Trophoblast cell (in vitro differentiated cells and primary cell): ENCODE measurements at regions not wholly inside any gene's neighbourhood (a gene's known extent, or its start where the extent isn't known, plus 50 kb on each side); places are given as distances from the start of the nearest gene placed in this dataset.

Experiments
- DNase-seq, 2 donors: peaks; one replicate each; pipeline ENCODE4 v3.0.0-alpha.2; 2016
- H2AFZ ChIP-seq: 2 replicates; pipeline ENCODE4 v1.6.1; 2013; ENCODE audit warnings: low read length, moderate library complexity, mild to moderate bottlenecking; ENCODE audit not compliant: insufficient read depth, poor library complexity
- H2AK5ac ChIP-seq: 2 replicates; pipeline ENCODE4 v1.6.1; 2013; ENCODE audit warnings: mild to moderate bottlenecking, low read length
- H2BK120ac ChIP-seq: 2 replicates; pipeline ENCODE4 v1.6.1; 2013; ENCODE audit warnings: low read length, mild to moderate bottlenecking, moderate library complexity; ENCODE audit not compliant: insufficient read depth, poor library complexity
- H2BK12ac ChIP-seq: 2 replicates; pipeline ENCODE4 v1.6.1; 2013; ENCODE audit warnings: mild to moderate bottlenecking, low read length, moderate library complexity
- H2BK5ac ChIP-seq: 2 replicates; pipeline ENCODE4 v1.6.1; 2013; ENCODE audit warnings: low read length, low read depth, moderate library complexity, mild to moderate bottlenecking; ENCODE audit not compliant: poor library complexity
- H3K14ac ChIP-seq: 2 replicates; pipeline ENCODE4 v1.6.1; 2013; ENCODE audit warnings: mild to moderate bottlenecking, low read length
- H3K18ac ChIP-seq: 2 replicates; pipeline ENCODE4 v1.6.1; 2013; ENCODE audit warnings: mild to moderate bottlenecking, low read length
- H3K23ac ChIP-seq: 2 replicates; pipeline ENCODE4 v1.6.1; 2013; ENCODE audit warnings: low read length
- H3K27ac ChIP-seq: 2 replicates; pipeline ENCODE4 v1.5.1; 2013; ENCODE audit warnings: low read depth, mild to moderate bottlenecking, inconsistent platforms, low read length, moderate library complexity
- H3K27me3 ChIP-seq: 2 replicates; pipeline ENCODE4 v1.6.1; 2013; ENCODE audit warnings: inconsistent platforms, mild to moderate bottlenecking, low read length, moderate library complexity; ENCODE audit not compliant: insufficient read depth
- H3K36me3 ChIP-seq, 2 experiments: 1 replicate in 1 of 2; 2 replicates in 1 of 2; pipeline ENCODE4 v1.6.1; 2013; ENCODE audit warnings: low read length in 2 of 2, mild to moderate bottlenecking in 2 of 2, moderate library complexity in 1 of 2; ENCODE audit not compliant: insufficient read depth in 2 of 2, control insufficient read depth in 1 of 2
- H3K4ac ChIP-seq: 2 replicates; pipeline ENCODE4 v1.6.1; 2013; ENCODE audit warnings: low read depth, mild to moderate bottlenecking, low read length, moderate library complexity
- H3K4me1 ChIP-seq, 2 experiments: 1 replicate in 1 of 2; 2 replicates in 1 of 2; pipeline ENCODE4 v1.6.1; 2013; ENCODE audit warnings: low read length in 2 of 2, mild to moderate bottlenecking in 2 of 2, moderate library complexity in 1 of 2; ENCODE audit not compliant: insufficient read depth in 2 of 2, control insufficient read depth in 1 of 2
- H3K4me2 ChIP-seq: 2 replicates; pipeline ENCODE4 v1.6.1; 2013; ENCODE audit warnings: inconsistent platforms, mild to moderate bottlenecking, low read length, moderate library complexity
- H3K4me3 ChIP-seq: 2 replicates; pipeline ENCODE4 v1.5.1; 2013; ENCODE audit warnings: mild to moderate bottlenecking, low read depth, low read length, inconsistent platforms
- H3K79me1 ChIP-seq: one replicate; pipeline ENCODE4 v1.6.1; 2013; ENCODE audit warnings: low read length
- H3K79me2 ChIP-seq: 2 replicates; pipeline ENCODE4 v1.6.1; 2013; ENCODE audit warnings: low read length, mild to moderate bottlenecking; ENCODE audit not compliant: control insufficient read depth, insufficient read depth, poor library complexity
- H3K9ac ChIP-seq: 2 replicates; pipeline ENCODE4 v1.6.1; 2013; ENCODE audit warnings: mild to moderate bottlenecking, low read length
- H3K9me3 ChIP-seq: 2 replicates; pipeline ENCODE4 v1.6.1; 2013; ENCODE audit warnings: low read depth, mild to moderate bottlenecking, control low read depth, inconsistent platforms, low read length; ENCODE audit not compliant: insufficient read depth
- H4K12ac ChIP-seq: 2 replicates; pipeline ENCODE4 v1.6.1; 2013; ENCODE audit warnings: low read depth, mild to moderate bottlenecking, low read length, moderate library complexity
- H4K8ac ChIP-seq: 2 replicates; pipeline ENCODE4 v1.6.1; 2013; ENCODE audit warnings: low read depth, mild to moderate bottlenecking, low read length, moderate library complexity
- H4K91ac ChIP-seq: one replicate; pipeline ENCODE4 v1.6.1; 2013; ENCODE audit warnings: low read depth, mild to moderate bottlenecking, low read length, moderate library complexity
- WGBS: extraction: QIAGEN DNeasy Blood & Tissue Kit; methylation state at CpG from one replicate; pipeline ENCODE4 v1.1.7; 2013; ENCODE audit warnings: missing lambda C conversion rate; ENCODE audit not compliant: insufficient read length, insufficient coverage; ENCODE audit errors: extremely low coverage; 5-methylcytosine and 5-hydroxymethylcytosine counted together

DNA sequence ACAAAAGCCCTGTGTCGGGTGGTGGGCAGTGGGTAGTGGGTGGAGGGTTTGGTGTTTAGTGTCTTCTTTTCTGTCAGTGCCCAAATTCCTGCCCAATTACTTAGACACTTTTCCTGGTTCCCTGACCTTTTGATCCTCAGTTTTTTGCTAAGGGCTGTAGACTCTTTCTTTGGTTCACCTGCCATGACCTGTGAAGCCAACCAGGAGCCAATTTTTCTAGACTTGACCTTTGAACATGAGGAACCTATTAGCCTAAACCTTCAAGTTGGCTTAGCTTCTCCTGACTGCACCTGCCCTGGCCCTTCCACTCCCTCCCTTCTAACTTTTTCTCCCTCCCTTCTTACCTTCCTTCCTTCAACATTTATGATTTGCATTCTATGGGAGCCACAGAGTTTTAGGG, 94.5 kb downstream of the MID1IP1 start:
- Histone ChIP-seq H3K9me3 (no peaks in the 10 kb centered on the region), H2BK12ac (no peak overlapping the region), H3K4me2 (no peak overlapping the region), H3K27me3 (no peaks in the 10 kb centered on the region), H3K18ac (no peak overlapping the region), H3K27ac (no peak overlapping the region), H3K79me1 (no peaks in the 10 kb centered on the region), H3K4ac (no peak overlapping the region), H2BK5ac (no peak overlapping the region), H3K23ac (no peak overlapping the region), H4K8ac (no peak overlapping the region), H3K4me1 (peaks cover 0 to 4% of the 10 kb centered on the region in 2 experiments), H3K79me2 (no peaks in the 10 kb centered on the region), H4K91ac (no peak overlapping the region), H3K36me3 (no peaks in the 10 kb centered on the region), H2AK5ac (no peak overlapping the region), H2AFZ (no peak overlapping the region), H4K12ac (no peak overlapping the region), H2BK120ac (no peak overlapping the region), H3K14ac (no peak overlapping the region), H3K9ac (no peak overlapping the region), H3K4me3 (no peak overlapping the region)
- DNase-seq, result no peak
- no CpG with 5 or more reads among the region's 1 CpG for WGBS

DNA sequence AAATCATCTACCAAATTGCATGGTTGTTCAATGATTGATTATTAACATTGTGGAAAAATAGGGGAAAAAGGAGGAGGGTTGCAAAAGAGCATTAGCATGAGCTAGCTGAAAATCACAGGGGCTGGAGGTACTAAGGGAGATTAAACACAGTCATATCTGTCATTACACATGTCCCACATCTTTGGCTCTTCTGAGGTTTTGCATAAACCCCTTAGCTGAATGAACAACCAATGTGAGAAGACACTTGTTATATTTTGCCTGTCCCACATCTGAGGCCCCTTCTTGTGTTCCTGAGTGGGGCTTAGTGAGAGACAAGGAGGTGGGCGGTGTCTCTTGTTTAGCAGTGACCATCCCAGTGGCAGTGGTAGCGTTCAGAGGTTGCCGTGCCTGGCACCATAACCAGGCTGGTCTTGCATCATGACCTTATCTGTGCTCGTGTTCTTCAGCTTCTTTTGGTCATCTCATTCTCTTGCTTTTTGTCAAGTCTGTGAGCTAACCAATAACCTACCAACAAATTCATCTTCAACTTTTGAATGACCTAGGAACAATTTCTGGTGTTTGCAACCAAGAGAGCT, 95.6 kb downstream of the MID1IP1 start:
- Histone ChIP-seq H2BK12ac (no peak overlapping the region), H2AFZ (no peak overlapping the region), H2BK5ac (no peak overlapping the region), H3K36me3 (no peaks in the 10 kb centered on the region), H4K12ac (no peak overlapping the region), H3K14ac (no peak overlapping the region), H4K91ac (no peak overlapping the region), H3K4me3 (no peak overlapping the region), H2AK5ac (no peak overlapping the region), H3K4me1 (peaks cover 0 to 2% of the 10 kb centered on the region in 2 experiments), H3K27ac (no peak overlapping the region), H4K8ac (no peak overlapping the region), H3K9ac (no peak overlapping the region), H3K4ac (no peak overlapping the region), H3K79me2 (no peaks in the 10 kb centered on the region), H3K27me3 (no peaks in the 10 kb centered on the region), H3K9me3 (no peaks in the 10 kb centered on the region), H2BK120ac (no peak overlapping the region), H3K23ac (no peak overlapping the region), H3K4me2 (no peak overlapping the region), H3K79me1 (no peaks in the 10 kb centered on the region), H3K18ac (no peak overlapping the region)
- DNase-seq, result no peak
- WGBS, result no CpG with 5 or more reads among the region's 4 CpGs

DNA sequence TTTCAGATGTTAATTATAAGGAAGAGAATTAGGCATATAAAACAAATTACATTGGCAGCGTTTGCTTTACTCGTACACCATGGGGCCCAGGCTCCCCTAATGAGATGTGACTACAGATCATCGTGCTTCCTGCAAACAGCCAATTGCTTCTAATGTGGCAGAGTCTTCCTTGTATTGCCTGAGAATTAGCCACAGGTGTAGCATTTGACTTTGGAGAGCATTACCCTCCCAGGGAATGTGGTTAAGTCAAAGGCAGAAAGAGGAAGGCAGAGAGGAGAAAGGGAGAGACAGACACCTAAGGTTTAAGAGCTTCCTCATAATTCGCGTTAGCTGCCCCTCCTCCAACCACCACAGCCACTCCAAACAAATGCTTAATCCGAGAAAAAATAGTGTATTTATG, 97.0 kb downstream of the MID1IP1 start:
- Histone ChIP-seq H3K4me1 (no peaks in the 10 kb centered on the region), H4K12ac (no peak overlapping the region), H3K36me3 (no peaks in the 10 kb centered on the region), H3K4me3 (no peak overlapping the region), H3K4me2 (no peak overlapping the region), H3K9me3 (no peaks in the 10 kb centered on the region), H3K79me1 (no peaks in the 10 kb centered on the region), H4K91ac (no peak overlapping the region), H3K4ac (no peak overlapping the region), H3K27me3 (no peaks in the 10 kb centered on the region), H2BK120ac (no peak overlapping the region), H3K27ac (no peak overlapping the region), H4K8ac (no peak overlapping the region), H2BK12ac (no peak overlapping the region), H3K14ac (no peak overlapping the region), H3K18ac (no peak overlapping the region), H2AFZ (no peak overlapping the region), H3K79me2 (no peaks in the 10 kb centered on the region), H3K23ac (no peak overlapping the region), H2BK5ac (no peak overlapping the region), H2AK5ac (no peak overlapping the region), H3K9ac (no peak overlapping the region)
- no peak for DNase-seq
- WGBS, result no CpG with 5 or more reads among the region's 6 CpGs

DNA sequence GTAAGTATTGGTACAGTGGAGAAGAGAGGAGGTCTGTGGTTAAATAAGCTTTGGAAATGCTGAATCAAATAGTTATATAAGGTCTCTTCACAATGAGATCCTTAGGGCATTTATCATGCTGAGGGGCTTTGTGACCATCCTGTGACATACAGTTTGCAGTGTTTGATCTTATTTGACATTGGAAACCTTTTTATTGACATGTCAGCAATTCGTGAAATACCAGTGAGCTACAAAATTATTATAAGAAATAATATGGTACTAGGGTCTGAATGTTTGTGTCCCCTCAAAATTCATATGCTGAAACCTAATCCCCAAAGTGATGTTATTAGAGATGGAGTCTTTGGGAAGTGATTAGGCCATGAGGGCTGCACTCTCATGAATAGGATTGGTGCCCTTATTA, 98.4 kb downstream of the MID1IP1 start:
- Histone ChIP-seq H3K27ac (no peak overlapping the region), H2BK5ac (no peak overlapping the region), H3K9me3 (no peaks in the 10 kb centered on the region), H3K4ac (no peak overlapping the region), H3K4me1 (no peaks in the 10 kb centered on the region), H3K36me3 (no peaks in the 10 kb centered on the region), H3K79me2 (no peaks in the 10 kb centered on the region), H4K8ac (no peak overlapping the region), H2AK5ac (no peak overlapping the region), H3K4me2 (no peak overlapping the region), H3K79me1 (no peaks in the 10 kb centered on the region), H3K9ac (no peak overlapping the region), H4K12ac (no peak overlapping the region), H3K23ac (no peak overlapping the region), H3K4me3 (no peak overlapping the region), H3K14ac (no peak overlapping the region), H3K27me3 (no peaks in the 10 kb centered on the region), H2BK12ac (no peak overlapping the region), H4K91ac (no peak overlapping the region), H2AFZ (no peak overlapping the region), H3K18ac (no peak overlapping the region), H2BK120ac (no peak overlapping the region)
- WGBS, result no CpG with 5 or more reads among the region's 1 CpG
- DNase-seq, result no peak
